HG03103 (cell line): ENCODE measurements at regions not wholly inside any gene's neighbourhood (a gene's known extent, or its start where the extent isn't known, plus 50 kb on each side); places are given as distances from the start of the nearest gene placed in this dataset.

Experiments used
- ATAC-seq: cut with Tn5 transposase; IDR thresholded peaks from one replicate; pipeline ENCODE4 v1.9.1; 2021; ENCODE audit warnings: low read depth; ENCODE audit not compliant: unreplicated experiment

DNA sequence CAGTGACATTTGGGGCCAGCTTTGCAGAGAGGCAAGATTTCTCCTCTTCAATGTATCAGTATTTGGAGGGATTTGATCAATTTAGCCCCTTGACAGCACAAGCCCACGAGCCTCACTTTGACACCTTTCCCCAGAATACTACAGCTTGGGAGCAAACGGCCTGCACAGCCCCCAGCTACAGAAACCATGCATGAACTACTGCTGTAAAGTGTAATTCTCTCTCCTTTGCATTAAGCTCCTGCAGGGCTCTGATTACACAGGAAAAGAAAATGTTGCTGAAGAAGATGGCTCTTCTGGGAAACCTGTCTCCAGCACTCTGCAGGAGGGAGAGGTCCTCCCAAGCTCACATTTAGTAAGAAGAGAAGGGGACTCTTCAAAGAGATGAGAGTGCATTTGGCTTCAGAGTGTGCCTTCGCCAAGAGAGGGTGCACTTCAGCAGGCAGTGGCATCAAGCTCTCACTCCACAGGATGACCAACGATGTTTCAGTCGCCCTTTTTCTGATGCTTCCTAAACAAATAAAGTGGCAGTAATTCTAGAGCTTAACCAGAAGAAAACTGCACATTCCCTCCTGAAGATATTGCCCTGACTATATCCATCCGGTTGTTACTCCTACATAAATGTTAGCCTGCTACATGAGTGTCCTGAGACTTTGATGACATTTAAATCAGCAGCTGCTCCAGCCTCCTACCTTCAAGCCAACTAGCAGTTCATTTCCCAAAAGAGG, 272.2 kb downstream of the AUH start:
- no peak for ATAC-seq

DNA sequence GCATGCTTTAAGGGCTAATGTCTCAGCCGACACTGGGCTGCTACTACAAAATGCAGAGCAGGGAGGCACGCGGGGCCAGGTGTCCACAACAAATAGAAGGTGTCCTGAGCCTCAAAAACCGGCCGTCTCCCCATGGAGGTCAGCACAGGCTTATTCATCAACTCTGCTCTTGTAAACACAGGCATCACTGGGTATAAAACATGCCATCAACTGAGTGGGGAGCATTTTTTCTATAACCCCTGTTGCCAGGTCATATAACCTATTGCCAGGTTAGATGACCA, 271.6 kb downstream of the AUH start:
- no peak for ATAC-seq

DNA sequence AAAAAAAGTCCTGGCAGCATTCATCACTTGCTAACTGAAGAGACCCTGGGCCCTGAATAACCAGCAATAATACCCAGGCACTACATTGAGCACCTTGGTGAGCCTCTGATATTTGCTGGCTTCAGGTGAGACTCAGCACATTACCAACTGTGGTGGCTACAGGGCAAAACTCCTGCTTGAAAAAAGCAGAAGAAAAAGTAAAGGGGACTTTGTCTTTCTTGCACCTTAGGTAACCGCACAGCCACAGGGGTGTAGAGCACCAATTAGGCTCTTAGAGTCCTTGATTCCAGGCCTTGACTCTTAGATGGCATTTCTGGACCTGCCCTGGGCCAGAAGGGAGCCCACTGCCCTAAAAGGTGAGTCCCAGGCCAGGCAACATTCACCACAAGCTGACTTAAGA, 269.5 kb downstream of the AUH start:
- ATAC-seq = no peak

DNA sequence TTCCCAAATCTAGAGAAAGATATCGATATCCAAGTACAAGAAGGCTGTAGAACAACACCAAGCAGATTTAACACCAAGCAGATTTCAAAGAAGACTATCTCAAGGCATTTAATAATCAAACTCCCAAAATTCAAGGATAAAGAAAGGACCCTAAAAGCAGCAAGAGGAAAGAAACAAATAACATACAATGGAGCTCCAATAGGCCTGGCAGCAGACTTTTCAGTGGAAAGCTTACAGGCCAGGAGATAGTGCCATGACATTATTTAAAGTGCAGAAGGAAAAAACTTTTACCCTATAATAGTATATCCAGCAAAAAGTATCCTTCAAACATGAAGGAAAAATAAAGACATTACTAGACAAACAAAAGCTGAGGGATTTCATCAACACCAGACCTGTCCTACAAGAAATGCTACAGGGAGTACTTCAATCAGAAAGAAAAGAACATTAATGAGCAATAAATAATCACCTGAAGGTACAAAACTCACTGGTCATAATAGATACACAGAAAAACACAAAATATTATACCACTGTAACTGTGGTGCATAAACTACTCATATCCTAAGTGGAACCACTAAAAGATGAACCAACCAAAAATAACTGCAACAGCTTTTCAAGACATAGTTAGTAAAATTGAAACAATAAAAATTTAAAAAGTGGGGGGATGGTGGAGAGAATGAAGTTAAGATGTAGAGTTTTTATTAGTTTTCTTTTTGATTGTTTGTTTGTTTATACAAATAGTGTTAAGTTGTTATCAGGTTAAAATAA, 267.2 kb downstream of the AUH start:
- ATAC-seq = no peak

DNA sequence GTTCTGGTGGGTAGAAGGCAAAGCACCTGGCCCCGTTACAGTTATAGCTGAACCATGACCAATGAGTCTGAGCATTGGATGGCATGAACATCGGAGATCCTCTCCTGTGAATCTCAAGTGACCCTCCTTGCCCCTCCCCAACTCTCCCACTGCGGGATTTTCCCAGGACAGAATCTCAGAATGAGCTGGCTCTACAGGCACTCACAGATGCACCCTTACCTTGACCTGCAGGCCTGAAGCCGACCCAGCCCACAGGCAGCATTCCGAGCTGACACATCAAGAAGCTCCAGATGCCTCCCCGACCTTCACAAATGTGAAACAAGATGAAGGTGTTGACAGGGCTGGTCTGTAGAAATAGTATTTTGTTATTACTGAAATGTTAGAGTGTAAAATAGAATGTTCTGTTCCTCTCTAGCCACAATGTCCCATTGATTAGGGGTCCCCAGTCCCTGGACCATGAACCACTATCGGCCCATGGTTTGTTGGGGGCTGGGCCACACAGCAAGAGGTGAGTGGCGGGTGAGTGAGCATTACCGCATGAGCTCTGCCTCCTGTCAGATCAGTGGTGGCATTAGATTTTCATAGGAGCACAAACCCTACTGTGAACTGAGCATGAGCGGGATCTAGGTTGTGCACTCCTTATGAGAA, 263.4 kb downstream of the AUH start:
- no peak for ATAC-seq

DNA sequence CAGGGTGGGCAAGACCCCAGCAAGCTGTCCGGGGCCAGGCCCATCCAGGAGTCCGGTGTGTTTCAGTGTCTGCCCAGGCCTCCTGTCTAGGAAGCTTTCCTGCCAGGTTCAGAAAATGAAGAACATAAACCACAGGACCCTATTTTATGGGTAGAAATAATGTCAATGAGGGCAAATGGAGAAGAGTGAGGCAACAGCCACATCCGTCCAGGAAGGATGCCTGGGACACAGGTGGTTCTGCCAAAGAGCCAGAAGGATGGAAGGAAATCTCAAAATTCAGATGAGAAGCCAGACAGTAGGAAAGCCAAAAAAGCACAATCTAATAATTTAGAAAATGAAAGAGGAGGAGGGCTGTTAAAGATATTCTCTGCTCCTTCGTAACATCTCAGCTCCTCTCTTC, 262.3 kb downstream of the AUH start:
- ATAC-seq = no peak

DNA sequence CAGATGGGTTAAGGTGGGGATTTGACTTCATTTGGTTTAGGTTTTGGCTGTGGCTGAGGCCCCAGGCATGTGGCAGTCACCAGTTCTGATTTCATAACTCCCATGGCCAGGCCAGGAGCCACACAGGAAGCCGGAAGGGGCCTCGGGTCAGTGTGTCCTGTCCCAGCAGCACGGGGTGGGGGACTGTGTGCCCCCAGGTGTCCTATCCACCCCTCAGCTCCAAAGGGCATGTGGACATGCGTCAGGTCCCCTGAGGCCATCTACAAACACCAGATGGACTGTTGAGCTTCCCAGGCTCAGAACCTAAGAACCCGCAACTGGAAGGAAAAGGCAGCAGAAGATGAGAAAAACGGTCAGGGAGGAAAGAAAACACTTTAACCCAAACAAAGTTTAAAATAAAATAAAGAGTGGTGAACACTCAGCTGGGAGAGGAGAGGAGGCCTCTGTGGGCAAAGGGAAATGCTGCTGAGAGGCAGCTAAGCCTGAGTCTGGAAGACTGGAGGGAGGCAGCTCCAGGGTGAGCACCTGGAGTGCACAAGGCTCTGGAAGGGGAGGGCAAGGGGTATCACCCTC, 260.8 kb downstream of the AUH start:
- ATAC-seq = no peak

DNA sequence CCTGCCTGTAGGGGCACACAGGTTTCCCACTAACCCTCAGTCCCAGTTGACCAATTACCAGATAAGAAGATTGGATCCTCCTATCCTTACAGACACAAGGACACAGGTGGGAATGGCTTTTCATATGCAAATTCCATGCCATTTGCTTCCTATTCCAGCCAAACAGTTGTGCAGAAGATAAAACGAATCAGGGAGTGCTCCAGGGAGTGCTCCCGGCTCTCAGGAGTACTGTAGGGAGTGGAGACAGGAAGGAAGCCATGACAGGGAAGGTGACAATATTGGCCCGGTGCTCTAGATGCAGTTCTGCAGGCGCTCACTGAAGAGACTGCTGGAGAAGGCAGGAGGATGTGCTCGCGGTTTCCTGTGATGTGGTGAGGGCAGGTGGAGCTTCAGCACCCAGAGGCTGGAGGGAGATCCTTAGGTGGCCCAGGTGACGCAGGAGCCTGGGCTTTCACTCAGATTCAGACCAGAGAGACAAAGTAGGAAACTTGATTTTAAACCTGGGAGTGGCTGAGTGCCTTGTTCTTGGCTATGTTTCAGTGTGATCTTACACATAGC, 260.0 kb downstream of the AUH start:
- no peak for ATAC-seq

DNA sequence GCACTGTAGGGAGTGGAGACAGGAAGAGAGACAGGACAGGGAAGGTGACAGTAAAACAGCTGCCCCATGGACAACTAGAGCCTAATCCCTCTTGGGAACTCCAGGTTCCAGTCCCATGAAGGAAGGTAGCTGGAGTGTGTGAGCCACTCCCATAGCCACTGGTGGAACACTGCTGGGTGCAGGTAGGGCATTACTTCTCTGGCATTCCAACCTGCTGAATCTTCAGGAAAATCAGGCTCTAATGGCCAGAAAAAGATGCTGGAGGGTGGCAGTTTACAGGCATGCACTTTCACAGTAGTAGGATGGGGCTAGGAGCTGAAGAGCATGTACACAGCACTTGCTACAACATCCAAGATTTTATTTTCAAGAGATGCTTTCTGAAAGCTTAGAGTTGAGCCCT, 259.4 kb downstream of the AUH start:
- ATAC-seq = no peak

DNA sequence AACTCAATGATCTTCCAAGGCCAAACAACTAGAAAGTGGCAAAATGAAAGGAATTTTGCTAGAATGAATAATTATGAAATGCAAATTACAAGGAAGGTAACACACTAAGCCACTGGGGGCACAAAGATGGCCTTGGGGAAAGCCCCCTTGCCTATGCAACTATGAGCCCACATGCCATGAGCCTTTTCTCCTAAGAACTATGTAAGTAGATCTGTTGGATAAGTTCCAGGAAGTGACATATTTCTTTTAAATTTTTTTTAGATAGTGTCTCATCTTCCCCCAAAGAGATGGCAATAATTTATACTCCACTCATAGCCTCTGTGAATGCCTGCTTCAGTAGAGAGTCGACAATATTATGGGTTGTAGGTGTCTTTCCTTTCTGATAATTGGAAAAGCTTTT, 257.8 kb downstream of the AUH start:
- ATAC-seq = no peak

DNA sequence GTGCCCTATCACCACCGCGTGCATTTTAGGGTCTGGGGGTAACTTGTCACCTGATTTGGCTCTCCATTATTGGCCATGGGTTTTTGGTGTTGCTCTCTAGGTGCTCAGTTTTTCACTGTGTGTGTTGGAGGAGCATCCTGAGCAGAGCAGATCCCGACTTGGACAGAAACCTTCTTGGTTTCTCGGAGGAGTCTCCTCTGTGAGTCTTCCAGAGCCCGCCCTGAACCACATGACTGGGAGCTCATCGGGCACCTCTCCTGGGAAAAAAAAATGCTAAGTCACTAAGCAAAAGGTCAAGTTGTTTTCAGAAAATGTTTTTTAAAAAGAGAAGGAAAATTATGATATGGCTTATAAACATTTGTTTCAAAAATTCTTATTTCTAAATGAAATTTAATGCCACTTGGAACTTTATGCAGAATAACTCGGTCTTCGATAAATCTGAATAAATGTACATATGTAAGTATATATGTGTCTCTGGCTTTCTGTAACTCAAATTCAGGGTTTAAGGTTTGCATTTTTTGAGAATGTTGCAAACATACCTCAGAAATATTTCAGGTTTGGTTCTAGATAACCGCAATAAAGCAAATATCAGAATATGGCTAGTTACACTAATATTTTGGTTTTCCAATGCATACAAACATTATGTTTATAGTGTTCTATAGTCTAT, 255.2 kb downstream of the AUH start:
- no peak for ATAC-seq

DNA sequence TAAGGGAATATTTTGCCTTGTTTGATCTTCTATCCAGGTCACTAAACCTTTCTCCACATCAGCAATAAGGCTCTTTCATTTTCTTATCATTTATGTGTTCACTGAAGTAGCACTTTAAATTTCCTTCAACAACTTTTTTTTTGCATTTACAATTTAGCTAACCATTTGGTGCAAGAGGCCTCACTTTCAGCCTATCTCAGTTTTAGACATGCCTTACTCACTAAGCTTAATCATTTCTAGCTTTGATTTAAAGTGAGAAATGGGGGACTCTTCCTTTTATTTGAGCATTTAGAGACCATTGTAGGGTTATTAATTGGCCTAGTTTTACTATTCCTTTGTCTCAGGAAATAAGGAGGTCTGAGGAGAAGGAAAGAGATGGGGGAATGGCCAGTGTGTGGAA, 250.5 kb downstream of the AUH start:
- ATAC-seq = no peak

DNA sequence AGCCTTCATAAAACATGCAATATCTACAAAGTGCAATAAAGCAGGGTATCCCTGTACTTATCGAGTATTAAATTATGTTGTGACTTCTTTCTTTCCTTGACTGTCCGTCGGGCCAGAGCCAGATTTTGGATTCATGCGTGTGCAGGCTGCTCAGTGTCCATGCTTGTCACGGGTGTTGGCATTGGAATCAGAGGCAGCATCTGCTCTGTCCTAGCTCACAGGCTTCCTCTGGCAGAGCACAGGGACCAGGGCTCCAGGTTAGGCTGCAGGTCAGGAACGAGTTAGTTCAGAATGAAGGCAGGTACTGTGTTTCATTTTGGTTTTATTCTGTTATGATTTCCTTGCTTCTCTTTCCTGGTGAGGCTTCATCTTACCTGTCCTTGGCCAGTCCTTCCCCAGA, 249.8 kb downstream of the AUH start:
- no peak for ATAC-seq

DNA sequence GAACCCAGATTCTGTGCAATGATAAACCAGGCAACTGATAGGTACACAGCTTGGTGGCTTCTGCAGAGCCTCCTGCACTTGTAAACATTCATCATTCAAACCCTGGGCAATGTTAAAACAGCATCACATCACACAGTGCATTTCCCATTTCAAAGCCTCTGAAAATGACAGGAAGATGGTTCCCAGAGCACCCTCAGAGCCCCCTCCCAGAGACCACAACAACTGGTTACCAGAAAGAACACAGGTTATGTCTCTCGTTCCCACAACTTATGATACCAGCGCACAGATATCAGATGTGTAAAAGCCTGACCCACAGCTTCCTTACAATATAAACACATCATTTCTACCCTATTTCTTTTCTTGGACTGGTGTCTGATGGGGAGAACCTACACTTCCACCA, 248.7 kb downstream of the AUH start:
- no peak for ATAC-seq

DNA sequence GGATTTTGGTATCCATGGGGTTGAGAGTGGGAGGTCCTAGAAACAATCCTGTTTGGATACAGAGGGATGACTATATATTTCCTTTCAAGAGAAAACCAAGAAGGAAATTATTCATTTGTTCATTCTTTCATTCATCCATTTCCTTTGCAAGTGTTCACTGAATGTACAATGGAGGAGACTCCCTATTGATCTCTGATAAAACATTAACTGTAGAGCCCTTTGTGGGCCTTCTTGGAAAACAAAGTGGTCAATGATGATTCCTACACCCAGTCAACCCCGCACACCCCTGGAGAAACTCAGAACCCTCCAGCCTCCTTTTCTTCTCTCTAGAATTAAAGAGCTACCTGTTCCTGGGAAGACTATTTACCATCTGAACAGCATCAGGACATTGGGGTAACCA, 247.3 kb downstream of the AUH start:
- no peak for ATAC-seq

DNA sequence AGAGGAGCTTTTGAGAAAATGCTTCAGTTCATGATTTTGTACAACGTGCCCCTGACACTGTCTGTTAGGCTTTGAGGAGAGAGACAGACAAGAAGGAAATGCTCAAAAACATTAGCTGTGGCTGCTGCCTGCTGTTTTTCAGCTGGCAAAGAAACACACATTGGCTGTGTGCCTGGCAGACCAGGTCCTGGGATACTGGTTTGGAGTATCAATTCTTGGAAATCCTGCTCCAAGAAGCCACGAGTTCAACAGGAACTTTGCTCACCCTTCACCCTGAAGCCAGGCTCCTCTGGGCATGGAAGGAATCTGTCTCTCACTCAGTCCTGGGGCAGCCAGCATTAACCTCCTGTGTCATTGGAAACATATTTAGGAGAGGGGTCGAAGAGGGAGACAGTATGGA, 245.5 kb downstream of the AUH start:
- ATAC-seq = no peak

DNA sequence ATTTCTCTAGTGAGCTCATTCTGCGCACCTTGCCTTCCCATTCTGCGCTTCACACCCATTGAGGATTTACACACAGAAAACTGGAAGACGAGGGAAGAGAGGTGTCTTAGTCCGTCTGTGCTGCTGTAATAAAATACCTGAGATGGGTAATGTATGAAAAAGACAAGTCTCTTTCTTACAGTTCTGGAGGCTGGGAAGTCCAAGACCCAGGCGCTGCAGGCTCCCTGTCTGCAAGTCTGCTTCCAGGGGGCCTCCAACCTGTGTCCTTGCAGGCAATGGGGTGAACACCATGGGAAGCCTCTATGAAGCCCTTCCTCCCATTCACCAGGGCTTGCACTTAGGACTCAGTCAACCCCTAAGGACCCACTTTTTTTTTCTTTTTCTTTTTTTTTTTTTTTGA, 245.0 kb downstream of the AUH start:
- ATAC-seq = no peak

DNA sequence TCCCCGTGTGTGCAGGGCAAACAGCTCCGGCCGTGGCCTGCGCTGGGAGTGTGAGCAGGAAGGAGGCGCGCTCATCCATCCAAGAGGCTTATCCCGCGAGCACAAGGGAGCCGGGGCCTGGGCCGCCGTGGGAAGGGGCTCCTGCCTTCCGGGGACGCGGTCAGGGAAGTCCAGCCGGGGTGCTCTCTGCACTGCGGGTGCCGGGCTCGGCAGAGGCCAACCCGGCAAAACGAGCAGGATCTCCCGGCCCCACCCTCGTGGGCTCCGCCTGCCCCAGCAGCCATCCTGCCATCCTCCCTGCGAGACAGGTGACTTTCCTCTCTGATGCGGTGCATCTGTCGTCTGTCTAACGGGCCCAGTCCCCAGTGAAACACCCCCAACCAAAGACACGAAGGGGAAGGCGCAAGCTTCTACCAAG, 244.2 kb downstream of the AUH start:
- no peak for ATAC-seq

DNA sequence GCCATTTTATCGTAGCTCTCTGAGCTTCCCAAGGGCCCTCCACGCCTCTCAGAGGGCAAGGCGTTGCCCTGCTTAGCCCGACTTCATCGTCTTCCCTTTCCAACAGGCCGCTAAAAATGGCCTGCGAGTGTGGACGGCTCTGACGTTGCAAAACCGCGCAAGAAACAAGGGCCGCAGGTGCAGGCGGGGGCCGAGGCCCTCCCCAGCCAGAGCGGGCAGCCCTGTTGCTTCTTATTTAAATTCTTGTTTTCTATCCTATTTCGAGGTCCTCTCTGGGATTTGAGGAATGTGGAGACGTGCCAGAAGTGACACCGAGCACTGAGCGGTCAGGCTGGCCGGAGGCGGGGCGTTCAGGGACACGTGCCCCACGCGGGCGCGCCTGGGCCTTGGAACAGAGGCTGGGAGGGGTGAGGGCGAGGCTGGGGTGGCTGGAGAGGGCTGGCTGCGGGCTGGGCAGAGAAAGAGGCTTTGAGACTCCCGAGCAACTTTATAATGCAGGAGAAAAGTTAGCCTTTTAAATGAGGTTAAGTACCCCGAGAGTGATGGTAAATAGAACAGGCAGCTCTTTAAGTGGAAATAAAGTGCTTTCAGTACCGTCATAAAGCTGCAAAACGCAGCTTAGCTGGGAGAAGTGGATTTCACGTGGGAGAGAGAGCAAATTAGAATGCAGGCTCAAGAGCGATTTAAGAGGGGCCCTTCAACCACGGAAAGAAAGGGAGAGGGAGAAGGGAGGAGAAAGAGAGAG, 243.6 kb downstream of the AUH start:
- no peak for ATAC-seq

DNA sequence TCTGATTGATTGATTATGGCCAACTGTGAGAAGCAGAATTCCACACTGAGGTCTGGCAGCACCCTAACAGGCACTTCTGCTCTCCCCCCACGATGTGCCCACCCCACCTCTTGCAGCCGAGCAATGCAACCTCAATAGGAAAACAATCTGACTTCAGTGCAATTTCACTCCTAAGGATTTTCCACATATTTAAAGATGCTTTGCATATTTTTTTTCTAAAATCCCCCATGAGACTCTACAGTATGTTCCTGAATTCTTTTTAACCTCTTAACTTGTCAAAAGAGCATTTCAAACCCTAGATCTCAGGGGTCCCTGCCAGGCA, 243.1 kb downstream of the AUH start:
- no peak for ATAC-seq
